Endothelial cell (in vitro differentiated cells): ENCODE measurements at regions not wholly inside any gene's neighbourhood (a gene's known extent, or its start where the extent isn't known, plus 50 kb on each side); places are given as distances from the start of the nearest gene placed in this dataset.

Experiments
- DNase-seq: peaks from one replicate; pipeline ENCODE4 v3.0.0; 2021; ENCODE audit warnings: low spot score
- H3K27ac Mint-ChIP-seq: one replicate; pipeline ENCODE4 v1.8.0; 2021; ENCODE audit warnings: mixed read lengths, inconsistent platforms; ENCODE audit not compliant: unreplicated experiment
- H3K27me3 Mint-ChIP-seq: one replicate; pipeline ENCODE4 v1.8.0; 2021; ENCODE audit warnings: mild to moderate bottlenecking, moderate library complexity, mixed read lengths, inconsistent platforms; ENCODE audit not compliant: unreplicated experiment
- H3K36me3 Mint-ChIP-seq: one replicate; pipeline ENCODE4 v1.8.0; 2021; ENCODE audit warnings: mild to moderate bottlenecking, low read depth, mixed read lengths, inconsistent platforms; ENCODE audit not compliant: unreplicated experiment
- H3K4me1 Mint-ChIP-seq: one replicate; pipeline ENCODE4 v1.8.0; 2021; ENCODE audit warnings: mild to moderate bottlenecking, mixed read lengths, inconsistent platforms; ENCODE audit not compliant: unreplicated experiment
- H3K4me3 Mint-ChIP-seq: one replicate; pipeline ENCODE4 v1.8.0; 2021; ENCODE audit warnings: mild to moderate bottlenecking, mixed read lengths, inconsistent platforms; ENCODE audit not compliant: unreplicated experiment
- H3K9me3 Mint-ChIP-seq: one replicate; pipeline ENCODE4 v1.8.0; 2021; ENCODE audit warnings: mixed read lengths, inconsistent platforms; ENCODE audit not compliant: unreplicated experiment
- CTCF ChIP-seq: fragments of 200-600 bp; sonication (generic); IDR thresholded peaks from one replicate; pipeline ENCODE4 v1.5.0; 2021; ENCODE audit warnings: antibody characterized with exemption; ENCODE audit not compliant: unreplicated experiment

- H3K36me3 Mint-ChIP-seq, result no peaks in the 10 kb centered on the region
- TF ChIP-seq CTCF, result no peak
- H3K27me3 Mint-ChIP-seq, result no peaks in the 10 kb centered on the region
- peaks cover 6% of the 10 kb centered on the region for H3K4me1 Mint-ChIP-seq
- no peak for DNase-seq
- H3K27ac Mint-ChIP-seq, result no peak overlapping the region
- H3K9me3 Mint-ChIP-seq, result no peaks in the 10 kb centered on the region
- no peak overlapping the region for H3K4me3 Mint-ChIP-seq
Measured at GRCh38 chr13:106161146-106161545, 374.3 kb downstream of the EFNB2 start.

DNA sequence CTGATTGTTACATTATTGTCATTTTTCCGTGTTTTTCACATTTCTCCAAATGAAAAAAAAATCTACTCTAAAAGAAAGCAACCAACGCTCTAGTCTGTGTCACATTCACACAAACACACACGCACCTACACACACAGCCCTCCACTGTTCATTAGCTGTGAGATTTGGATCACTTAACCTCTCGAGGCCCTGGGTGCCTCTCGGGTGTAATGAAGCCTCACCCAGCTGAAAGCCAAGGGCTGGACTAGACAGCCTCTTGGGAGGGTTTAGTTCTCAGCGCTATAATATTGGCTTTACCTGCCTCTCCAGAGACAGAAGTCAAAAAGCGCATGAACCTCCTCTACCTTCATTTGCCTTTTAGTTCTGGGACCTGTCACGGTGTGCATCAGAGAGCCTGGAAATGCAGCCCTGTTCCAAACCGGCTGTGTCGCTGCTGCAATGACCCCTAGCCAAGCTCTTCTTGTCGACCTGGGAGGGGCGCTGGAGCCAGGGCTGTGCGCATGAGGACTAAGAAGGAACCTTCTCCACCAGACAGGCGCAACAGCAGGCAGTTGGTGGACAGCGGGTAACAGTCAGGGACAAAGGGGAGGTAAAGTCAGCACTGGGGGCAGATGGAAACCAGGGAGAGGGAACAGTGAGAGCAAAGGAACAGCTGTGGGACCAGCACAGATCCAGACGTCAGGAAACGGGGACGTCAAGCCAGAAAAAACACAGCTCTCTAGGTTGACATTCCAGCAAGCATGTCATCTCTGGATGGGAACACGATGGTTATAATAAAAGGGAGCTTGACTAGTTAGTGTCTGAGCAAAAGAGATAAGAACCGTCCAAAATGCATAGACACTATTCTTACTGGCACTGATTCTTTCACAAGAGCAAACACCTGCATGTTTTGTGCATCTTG, 375.9 kb downstream of the EFNB2 start:
- Mint-ChIP-seq H3K27ac (no peak overlapping the region), H3K4me1 (peaks cover 6% of the 10 kb centered on the region), H3K4me3 (no peak overlapping the region), H3K9me3 (no peaks in the 10 kb centered on the region), H3K27me3 (no peaks in the 10 kb centered on the region), H3K36me3 (no peaks in the 10 kb centered on the region)
- no peak for DNase-seq
- no peak for TF ChIP-seq CTCF

DNA sequence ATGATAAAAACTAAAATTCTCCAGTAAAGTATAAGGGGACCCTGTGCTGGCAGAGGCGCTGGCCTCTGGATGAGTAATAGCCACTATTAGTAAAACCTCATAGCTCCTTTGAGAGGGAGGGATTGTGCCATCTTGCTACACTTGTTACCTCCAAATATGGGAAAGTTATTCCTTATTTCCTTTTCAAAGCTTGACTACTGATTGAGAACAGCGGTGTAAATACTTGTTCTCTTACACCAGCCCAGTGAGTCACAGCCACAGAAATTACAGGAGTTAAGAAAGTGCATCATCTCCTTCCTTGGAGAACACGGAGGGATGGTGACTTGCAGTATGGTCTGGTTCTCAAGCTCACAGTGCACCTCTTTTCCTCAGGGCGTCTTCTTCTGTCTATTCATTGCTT, 379.0 kb downstream of the EFNB2 start:
- DNase-seq, result no peak
- no peaks in the 10 kb centered on the region for H3K36me3 Mint-ChIP-seq
- no peaks in the 10 kb centered on the region for H3K9me3 Mint-ChIP-seq
- TF ChIP-seq CTCF, result no peak
- no peak overlapping the region for H3K4me3 Mint-ChIP-seq
- H3K27ac Mint-ChIP-seq, result no peak overlapping the region
- H3K4me1 Mint-ChIP-seq, result peaks cover 7% of the 10 kb centered on the region
- no peaks in the 10 kb centered on the region for H3K27me3 Mint-ChIP-seq

GRCh38 chr13:106155411-106155810, 380.1 kb downstream of the EFNB2 start:
- no peak for DNase-seq
- Mint-ChIP-seq H3K4me1 (peaks cover 10% of the 10 kb centered on the region), H3K36me3 (no peaks in the 10 kb centered on the region), H3K27ac (no peak overlapping the region), H3K27me3 (no peaks in the 10 kb centered on the region), H3K4me3 (no peak overlapping the region), H3K9me3 (no peaks in the 10 kb centered on the region)
- no peak for TF ChIP-seq CTCF

- no peak for TF ChIP-seq CTCF
- peaks cover 6% of the 10 kb centered on the region for H3K4me1 Mint-ChIP-seq
- H3K4me3 Mint-ChIP-seq, result no peak overlapping the region
- no peak for DNase-seq
- H3K36me3 Mint-ChIP-seq, result no peaks in the 10 kb centered on the region
- no peak overlapping the region for H3K27ac Mint-ChIP-seq
- no peaks in the 10 kb centered on the region for H3K27me3 Mint-ChIP-seq
- no peaks in the 10 kb centered on the region for H3K9me3 Mint-ChIP-seq
Measured at GRCh38 chr13:106153876-106154275, 381.6 kb downstream of the EFNB2 start.
